CD4-positive, alpha-beta T cell (primary cell): ENCODE measurements at regions not wholly inside any gene's neighbourhood (a gene's known extent, or its start where the extent isn't known, plus 50 kb on each side); places are given as distances from the start of the nearest gene placed in this dataset.
"Not testable (repeated sequence)": the region's sequence is repeated elsewhere in the genome, so short reads cannot be mapped to it uniquely, and the experiment has no call there.

Experiments used
- ATAC-seq: fragments of 200-7000 bp; cut with Tn5 transposase; one replicate; pipeline ENCODE4 v1.10.0; 2022; ENCODE audit warnings: mild to moderate bottlenecking; ENCODE audit not compliant: poor library complexity
- CTCF ChIA-PET: fragments of 350-600 bp; sonication (Branson Sonifier 250); formaldehyde crosslinking; loops from one replicate; lab custom pipeline; 2021; ENCODE audit warnings: antibody characterized with exemption, inconsistent platforms; lab: Charles Lee
- POLR2A ChIA-PET: fragments of 350-600 bp; sonication (Branson Sonifier 250); formaldehyde crosslinking; loops from one replicate; lab custom pipeline; 2021; ENCODE audit warnings: antibody characterized with exemption, inconsistent platforms; lab: Charles Lee
- DNase-seq, 14 experiments: peaks; one replicate each; pipeline ENCODE4 v3.0.0-alpha.2; 2013 to 2020; ENCODE audit warnings: mixed read lengths in 2 of 14
- H3K27ac ChIP-seq, 2 donors: one replicate each; pipeline versions ENCODE4 v1.5.1 to v1.7.0; 2013; ENCODE audit warnings: low read length in 2 of 2, low read depth in 1 of 2, mild to moderate bottlenecking in 1 of 2
- H3K27me3 ChIP-seq, 2 experiments: 1 replicate in 1 of 2; 2 replicates in 1 of 2; pipeline versions ENCODE4 v1.6.1 to v1.7.0; 2013; ENCODE audit warnings: low read length in 2 of 2, control low read depth in 1 of 2, mild to moderate bottlenecking in 1 of 2, moderate library complexity in 1 of 2; ENCODE audit not compliant: insufficient read depth in 2 of 2, control insufficient read depth in 1 of 2
- H3K36me3 ChIP-seq: one replicate; pipeline ENCODE4 v1.6.1; 2013; ENCODE audit warnings: low read length, control low read depth; ENCODE audit not compliant: insufficient read depth
- H3K4me1 ChIP-seq: one replicate; pipeline ENCODE4 v1.6.1; 2013; ENCODE audit warnings: low read length, control low read depth; ENCODE audit not compliant: insufficient read depth
- H3K4me3 ChIP-seq: one replicate; pipeline ENCODE4 v1.5.1; 2013; ENCODE audit warnings: mild to moderate bottlenecking, low read length, moderate library complexity
- H3K9me3 ChIP-seq, 2 experiments: 1 replicate in 1 of 2; 2 replicates in 1 of 2; pipeline versions ENCODE4 v1.6.1 to v1.7.0; 2013; ENCODE audit warnings: low read length in 2 of 2, mild to moderate bottlenecking in 2 of 2, control low read depth in 1 of 2, moderate library complexity in 1 of 2; ENCODE audit not compliant: control insufficient read depth in 1 of 2, insufficient read depth in 1 of 2
- H3K27ac Mint-ChIP-seq: one replicate; pipeline ENCODE4 v1.8.0; 2020; ENCODE audit warnings: mixed read lengths
- H3K27me3 Mint-ChIP-seq: one replicate; pipeline ENCODE4 v1.8.0; 2021; ENCODE audit warnings: mixed read lengths
- H3K36me3 Mint-ChIP-seq: one replicate; pipeline ENCODE4 v1.8.0; 2021; ENCODE audit warnings: low read depth, mixed read lengths
- H3K4me1 Mint-ChIP-seq: one replicate; pipeline ENCODE4 v1.8.0; 2021; ENCODE audit warnings: low read depth, mixed read lengths
- H3K4me3 Mint-ChIP-seq: one replicate; pipeline ENCODE4 v1.8.0; 2020; ENCODE audit warnings: mild to moderate bottlenecking, mixed read lengths
- H3K9me3 Mint-ChIP-seq: one replicate; pipeline ENCODE4 v1.8.0; 2020; ENCODE audit warnings: mixed read lengths
- intact Hi-C, 2 experiments: fragments of 100-400 bp; cut with DNase I in 1 of 2; cut with micrococcal nuclease in 1 of 2; formaldehyde crosslinking; loops; one replicate each; pipeline versions ENCODE4 v1.15.1 to v1.9.0; 2023 to 2025; cut with DNase I, micrococcal nuclease
- TF ChIP-seq, protein P1 (sequence below): fragments of 200-600 bp; IDR thresholded peaks from one replicate; pipeline ENCODE4 v1.8.0; 2022; ENCODE audit warnings: antibody characterized with exemption, mild to moderate bottlenecking

DNA sequence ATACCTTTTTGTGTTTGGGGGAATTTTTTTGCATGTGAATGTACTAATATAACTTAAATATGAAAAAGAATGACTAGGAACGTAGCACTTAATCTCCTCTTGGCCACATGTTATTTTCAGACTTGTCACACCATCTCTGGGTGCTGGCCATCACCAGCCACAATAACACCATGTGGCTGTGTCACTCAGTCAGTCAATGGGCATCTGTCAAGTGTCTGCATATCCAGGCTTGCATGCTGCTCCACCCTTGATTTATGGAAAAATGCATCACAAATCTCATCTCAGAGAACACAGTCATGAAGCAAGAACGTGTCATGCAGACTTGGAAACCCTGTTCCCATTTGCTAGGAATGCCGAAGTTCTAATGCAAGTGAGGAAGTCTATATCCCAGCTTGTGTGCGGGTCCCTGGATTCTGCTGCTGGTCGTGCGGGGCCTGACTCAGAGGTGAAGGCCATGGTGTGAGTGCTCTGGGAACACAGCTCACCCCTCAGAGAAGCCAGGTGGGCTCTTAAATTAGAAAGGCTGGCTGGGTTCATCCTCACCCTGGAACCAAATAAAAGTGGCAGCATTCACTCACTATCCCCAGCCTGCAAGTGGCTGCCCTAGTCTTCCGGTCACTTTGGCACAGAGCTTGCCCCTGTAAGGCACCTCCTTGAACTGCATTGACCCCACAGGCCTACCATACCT lies 53.6 kb upstream of the ARHGEF7 start:
- TF ChIP-seq, protein P1, sequence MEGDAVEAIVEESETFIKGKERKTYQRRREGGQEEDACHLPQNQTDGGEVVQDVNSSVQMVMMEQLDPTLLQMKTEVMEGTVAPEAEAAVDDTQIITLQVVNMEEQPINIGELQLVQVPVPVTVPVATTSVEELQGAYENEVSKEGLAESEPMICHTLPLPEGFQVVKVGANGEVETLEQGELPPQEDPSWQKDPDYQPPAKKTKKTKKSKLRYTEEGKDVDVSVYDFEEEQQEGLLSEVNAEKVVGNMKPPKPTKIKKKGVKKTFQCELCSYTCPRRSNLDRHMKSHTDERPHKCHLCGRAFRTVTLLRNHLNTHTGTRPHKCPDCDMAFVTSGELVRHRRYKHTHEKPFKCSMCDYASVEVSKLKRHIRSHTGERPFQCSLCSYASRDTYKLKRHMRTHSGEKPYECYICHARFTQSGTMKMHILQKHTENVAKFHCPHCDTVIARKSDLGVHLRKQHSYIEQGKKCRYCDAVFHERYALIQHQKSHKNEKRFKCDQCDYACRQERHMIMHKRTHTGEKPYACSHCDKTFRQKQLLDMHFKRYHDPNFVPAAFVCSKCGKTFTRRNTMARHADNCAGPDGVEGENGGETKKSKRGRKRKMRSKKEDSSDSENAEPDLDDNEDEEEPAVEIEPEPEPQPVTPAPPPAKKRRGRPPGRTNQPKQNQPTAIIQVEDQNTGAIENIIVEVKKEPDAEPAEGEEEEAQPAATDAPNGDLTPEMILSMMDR = no peak
- peaks cover 83% of the 10 kb centered on the region for H3K27me3 Mint-ChIP-seq
- no peak overlapping the region for H3K27ac ChIP-seq
- POLR2A ChIA-PET = no interaction called here
- intact Hi-C loops = loop anchor here in 1 of 2 experiments (10.0 kb wide), 1 partner anchor 1543 kb away; no protein-coding TSS in a partner anchor
- CTCF ChIA-PET = no interaction called here
- H3K4me3 Mint-ChIP-seq = no peak overlapping the region
- DNase-seq (no peak), ATAC-seq (no peak)
- H3K27ac Mint-ChIP-seq = no peak overlapping the region
- peaks cover 21 to 24% of the 10 kb centered on the region in 2 experiments for H3K27me3 ChIP-seq
- H3K9me3 Mint-ChIP-seq = no peaks in the 10 kb centered on the region
- peaks cover 2% of the 10 kb centered on the region for H3K4me1 Mint-ChIP-seq
- H3K36me3 Mint-ChIP-seq = no peaks in the 10 kb centered on the region
- H3K36me3 ChIP-seq = no peaks in the 10 kb centered on the region
- peaks cover under 1% of the 10 kb centered on the region for H3K4me1 ChIP-seq
- peaks cover 0 to 5% of the 10 kb centered on the region in 2 experiments for H3K9me3 ChIP-seq
- H3K4me3 ChIP-seq = no peak overlapping the region

DNA sequence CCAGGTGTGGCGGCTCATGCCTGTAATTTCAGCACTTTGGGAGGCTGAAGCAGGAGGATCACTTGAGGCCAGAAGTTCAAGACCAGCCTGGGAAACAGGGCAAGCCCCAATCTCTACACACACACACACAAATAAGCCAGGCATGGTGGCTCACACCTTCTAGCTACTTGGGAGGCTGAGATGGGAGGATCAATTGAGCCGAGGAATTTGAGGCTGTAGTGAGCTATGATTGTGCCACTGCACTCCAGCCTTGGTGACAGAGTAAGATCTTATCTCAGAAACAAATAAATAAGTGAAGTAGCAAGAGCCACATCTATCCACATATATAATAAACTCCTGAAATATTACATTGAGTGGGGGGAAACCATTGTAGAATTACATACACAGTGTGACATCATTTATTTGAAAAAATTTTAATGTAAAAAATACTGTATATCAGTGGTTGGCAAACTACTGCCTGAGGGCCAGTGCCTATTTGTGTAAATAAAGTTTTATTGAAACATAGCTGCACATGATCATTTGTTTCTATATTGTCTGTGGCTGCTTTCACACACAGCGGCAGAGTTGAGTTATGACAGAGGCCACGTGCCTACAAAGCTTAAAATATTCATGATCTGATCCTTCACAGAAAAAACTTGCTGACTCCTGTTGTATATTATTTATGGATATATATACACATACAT lies 54.7 kb upstream of the ARHGEF7 start:
- H3K9me3 Mint-ChIP-seq = no peaks in the 10 kb centered on the region
- ATAC-seq (no peak), DNase-seq (no peak)
- TF ChIP-seq, protein P1 = no peak
- no peak overlapping the region for H3K4me3 Mint-ChIP-seq
- POLR2A ChIA-PET = no interaction called here
- no peak overlapping the region for H3K4me3 ChIP-seq
- CTCF ChIA-PET = no interaction called here
- H3K36me3 ChIP-seq = no peaks in the 10 kb centered on the region
- no peak overlapping the region for H3K27ac Mint-ChIP-seq
- no peaks in the 10 kb centered on the region for H3K36me3 Mint-ChIP-seq
- peaks cover 0 to 5% of the 10 kb centered on the region in 2 experiments for H3K9me3 ChIP-seq
- no peak overlapping the region for H3K27ac ChIP-seq
- H3K27me3 Mint-ChIP-seq = peaks cover 73% of the 10 kb centered on the region
- H3K4me1 ChIP-seq = no peaks in the 10 kb centered on the region
- peaks cover 9 to 12% of the 10 kb centered on the region in 2 experiments for H3K27me3 ChIP-seq
- intact Hi-C loops = loop anchor here in 1 of 2 experiments (10.0 kb wide), 1 partner anchor 1544 kb away; no protein-coding TSS in a partner anchor
- H3K4me1 Mint-ChIP-seq = no peaks in the 10 kb centered on the region

DNA sequence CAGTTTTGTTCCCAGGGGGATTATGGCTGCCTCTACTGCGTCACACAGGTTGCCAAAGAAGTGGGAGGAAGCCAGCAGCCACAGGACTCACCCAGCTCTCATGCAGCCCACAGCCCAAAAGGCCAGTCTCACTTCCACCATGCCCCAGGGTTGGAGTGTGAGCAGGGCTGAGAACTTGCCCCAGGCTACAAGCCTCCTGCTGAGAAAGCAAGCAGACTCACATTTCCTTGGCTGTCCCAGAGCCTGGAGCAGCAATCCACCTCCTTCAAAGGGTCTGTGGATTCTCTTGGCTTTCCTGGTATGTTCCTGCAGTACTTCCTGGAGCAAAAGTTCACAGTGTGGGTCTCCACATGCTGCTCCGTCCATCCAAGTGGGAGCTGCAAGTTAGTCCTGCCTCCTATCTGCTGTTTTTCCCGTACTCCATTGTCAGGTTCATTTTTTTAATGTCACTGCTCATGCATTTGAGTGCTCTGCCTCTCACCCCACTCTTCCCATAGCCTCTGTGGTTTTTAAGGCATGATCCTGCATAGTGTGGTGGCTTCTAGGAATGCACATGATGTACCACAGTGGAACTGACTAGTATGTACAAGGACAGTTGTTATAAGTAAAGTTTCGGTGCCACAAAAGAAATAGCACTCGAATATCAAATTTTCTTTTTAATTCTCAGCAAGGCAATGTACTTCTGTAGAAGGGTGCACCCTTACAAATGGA lies 56.2 kb upstream of the ARHGEF7 start:
- ChIA-PET POLR2A (no interaction called here), CTCF (no interaction called here)
- no peak overlapping the region for H3K27ac Mint-ChIP-seq
- no peak overlapping the region for H3K4me3 Mint-ChIP-seq
- intact Hi-C loops = loop anchor here in 1 of 2 experiments (10.0 kb wide), 1 partner anchor 464 kb away; no protein-coding TSS in a partner anchor
- Histone ChIP-seq H3K4me1 (no peaks in the 10 kb centered on the region), H3K27me3 (peaks cover 7 to 10% of the 10 kb centered on the region in 2 experiments), H3K9me3 (peaks cover 0 to 5% of the 10 kb centered on the region in 2 experiments), H3K4me3 (no peak overlapping the region), H3K27ac (no peak overlapping the region), H3K36me3 (no peaks in the 10 kb centered on the region)
- no peaks in the 10 kb centered on the region for H3K36me3 Mint-ChIP-seq
- ATAC-seq = no peak
- no peaks in the 10 kb centered on the region for H3K4me1 Mint-ChIP-seq
- H3K27me3 Mint-ChIP-seq = peaks cover 62% of the 10 kb centered on the region
- TF ChIP-seq, protein P1 = no peak
- DNase-seq = no peak
- no peaks in the 10 kb centered on the region for H3K9me3 Mint-ChIP-seq

DNA sequence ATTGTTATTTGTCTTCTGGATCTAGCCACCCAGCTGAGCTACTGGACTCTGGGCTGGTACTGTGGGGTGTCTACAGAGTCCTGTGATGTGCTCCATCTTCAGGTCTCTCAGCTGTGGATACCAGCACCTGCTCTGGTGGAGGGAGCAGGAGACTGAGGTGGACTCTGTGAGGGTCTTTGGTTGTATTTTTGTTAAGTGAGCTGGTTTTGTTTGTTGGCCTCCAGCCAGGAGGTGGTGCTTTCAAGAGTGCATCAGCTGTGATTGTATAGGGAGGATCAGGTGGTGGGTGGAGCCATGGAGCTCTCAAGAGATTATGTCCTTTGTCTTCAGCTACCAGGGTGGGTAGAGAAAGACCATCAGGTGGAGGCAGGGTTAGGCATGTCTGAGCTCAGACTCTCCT lies 56.8 kb upstream of the ARHGEF7 start:
- DNase-seq, H3K9me3 ChIP-seq, H3K4me1 Mint-ChIP-seq, H3K4me3 ChIP-seq, H3K9me3 Mint-ChIP-seq, H3K27ac Mint-ChIP-seq, POLR2A ChIA-PET, H3K36me3 Mint-ChIP-seq, H3K36me3 ChIP-seq, H3K27ac ChIP-seq, CTCF ChIA-PET, H3K4me1 ChIP-seq, H3K4me3 Mint-ChIP-seq, ATAC-seq: not testable (repeated sequence)
- H3K27me3 Mint-ChIP-seq = peaks cover 62% of the 10 kb centered on the region
- intact Hi-C loops = loop anchor here in 1 of 2 experiments (10.0 kb wide), 1 partner anchor 464 kb away; no protein-coding TSS in a partner anchor
- H3K27me3 ChIP-seq = peaks cover 3 to 10% of the 10 kb centered on the region in 2 experiments
